Activated naive CD8-positive, alpha-beta T cell (primary cell): ENCODE measurements at regions not wholly inside any gene's neighbourhood (a gene's known extent, or its start where the extent isn't known, plus 50 kb on each side); places are given as distances from the start of the nearest gene placed in this dataset.
"Not testable (repeated sequence)": the region's sequence is repeated elsewhere in the genome, so short reads cannot be mapped to it uniquely, and the experiment has no call there.

Source experiments
- H3K27ac Mint-ChIP-seq: one replicate; pipeline ENCODE4 v1.8.0; 2021; ENCODE audit warnings: mixed read lengths
- H3K27me3 Mint-ChIP-seq: one replicate; pipeline ENCODE4 v1.8.0; 2021; ENCODE audit warnings: mixed read lengths
- H3K36me3 Mint-ChIP-seq: one replicate; pipeline ENCODE4 v1.8.0; 2021; ENCODE audit warnings: mixed read lengths
- H3K4me1 Mint-ChIP-seq: one replicate; pipeline ENCODE4 v1.8.0; 2021; ENCODE audit warnings: low read depth, mixed read lengths
- H3K4me3 Mint-ChIP-seq: one replicate; pipeline ENCODE4 v1.8.0; 2021; ENCODE audit warnings: mild to moderate bottlenecking, mixed read lengths
- H3K9me3 Mint-ChIP-seq: one replicate; pipeline ENCODE4 v1.8.0; 2021; ENCODE audit warnings: low read depth, mixed read lengths

- H3K9me3 Mint-ChIP-seq = peaks cover 3% of the 10 kb centered on the region
Measured at GRCh38 chr1:58189453-58189852, 357.1 kb downstream of the OMA1 start.

GRCh38 chr1:58183286-58183685 is 363.2 kb downstream of the OMA1 start:
- no peak overlapping the region for H3K27ac Mint-ChIP-seq
- H3K4me3 Mint-ChIP-seq = no peak overlapping the region
- no peaks in the 10 kb centered on the region for H3K4me1 Mint-ChIP-seq
- peaks cover 5% of the 10 kb centered on the region for H3K27me3 Mint-ChIP-seq
- peaks cover 11% of the 10 kb centered on the region for H3K9me3 Mint-ChIP-seq
- peaks cover 5% of the 10 kb centered on the region for H3K36me3 Mint-ChIP-seq

More at GRCh38 chr1:58189453-58189852, 357.1 kb downstream of the OMA1 start:
- H3K36me3 Mint-ChIP-seq = peaks cover 2% of the 10 kb centered on the region
- H3K27me3 Mint-ChIP-seq = peaks cover 10% of the 10 kb centered on the region
- no peak overlapping the region for H3K27ac Mint-ChIP-seq
- H3K4me1 Mint-ChIP-seq = no peaks in the 10 kb centered on the region
- H3K4me3 Mint-ChIP-seq = no peak overlapping the region

GRCh38 chr1:58180537-58180936 is 366.0 kb downstream of the OMA1 start:
- Mint-ChIP-seq H3K36me3 (peaks cover 3% of the 10 kb centered on the region), H3K4me3 (no peak overlapping the region), H3K27ac (no peak overlapping the region), H3K9me3 (peaks cover 11% of the 10 kb centered on the region), H3K4me1 (no peaks in the 10 kb centered on the region), H3K27me3 (no peaks in the 10 kb centered on the region)

- H3K4me1 Mint-ChIP-seq, H3K4me3 Mint-ChIP-seq, H3K36me3 Mint-ChIP-seq, H3K9me3 Mint-ChIP-seq, H3K27me3 Mint-ChIP-seq, H3K27ac Mint-ChIP-seq: not testable (repeated sequence)
Measured at GRCh38 chr1:58169160-58169559, 377.4 kb downstream of the OMA1 start.

GRCh38 chr1:58167131-58167530 is 379.4 kb downstream of the OMA1 start:
- H3K4me1 Mint-ChIP-seq, H3K9me3 Mint-ChIP-seq, H3K4me3 Mint-ChIP-seq, H3K36me3 Mint-ChIP-seq, H3K27me3 Mint-ChIP-seq, H3K27ac Mint-ChIP-seq: not testable (repeated sequence)

GRCh38 chr1:58166417-58166816 is 380.1 kb downstream of the OMA1 start:
- Mint-ChIP-seq H3K27me3 (no peaks in the 10 kb centered on the region), H3K27ac (no peak overlapping the region), H3K4me3 (no peak overlapping the region), H3K36me3 (no peaks in the 10 kb centered on the region), H3K4me1 (no peaks in the 10 kb centered on the region), H3K9me3 (no peaks in the 10 kb centered on the region)

- no peak overlapping the region for H3K27ac Mint-ChIP-seq
- H3K9me3 Mint-ChIP-seq = no peaks in the 10 kb centered on the region
- H3K27me3 Mint-ChIP-seq = no peaks in the 10 kb centered on the region
- no peaks in the 10 kb centered on the region for H3K36me3 Mint-ChIP-seq
- no peak overlapping the region for H3K4me3 Mint-ChIP-seq
- no peaks in the 10 kb centered on the region for H3K4me1 Mint-ChIP-seq
Measured at GRCh38 chr1:58165073-58165472, 381.5 kb downstream of the OMA1 start.

GRCh38 chr1:58162952-58163550 is 383.5 kb downstream of the OMA1 start:
- Mint-ChIP-seq H3K4me3 (no peak overlapping the region), H3K4me1 (no peaks in the 10 kb centered on the region), H3K27ac (no peak overlapping the region), H3K36me3 (no peaks in the 10 kb centered on the region), H3K9me3 (no peaks in the 10 kb centered on the region), H3K27me3 (no peaks in the 10 kb centered on the region)

GRCh38 chr1:58159434-58159830 is 387.1 kb downstream of the OMA1 start:
- no peaks in the 10 kb centered on the region for H3K4me1 Mint-ChIP-seq
- no peaks in the 10 kb centered on the region for H3K27me3 Mint-ChIP-seq
- no peak overlapping the region for H3K4me3 Mint-ChIP-seq
- no peaks in the 10 kb centered on the region for H3K9me3 Mint-ChIP-seq
- no peaks in the 10 kb centered on the region for H3K36me3 Mint-ChIP-seq
- H3K27ac Mint-ChIP-seq = no peak overlapping the region

GRCh38 chr1:58158506-58159433 is 387.8 kb downstream of the OMA1 start:
- Mint-ChIP-seq H3K4me1 (no peaks in the 10 kb centered on the region), H3K9me3 (no peaks in the 10 kb centered on the region), H3K27ac (no peak overlapping the region), H3K27me3 (no peaks in the 10 kb centered on the region), H3K36me3 (no peaks in the 10 kb centered on the region), H3K4me3 (no peak overlapping the region)

- Mint-ChIP-seq H3K27me3 (no peaks in the 10 kb centered on the region), H3K36me3 (no peaks in the 10 kb centered on the region), H3K27ac (no peak overlapping the region), H3K4me1 (no peaks in the 10 kb centered on the region), H3K4me3 (no peak overlapping the region), H3K9me3 (no peaks in the 10 kb centered on the region)
Measured at GRCh38 chr1:58158016-58158415, 388.5 kb downstream of the OMA1 start.

GRCh38 chr1:58157256-58157655 is 389.3 kb downstream of the OMA1 start:
- H3K9me3 Mint-ChIP-seq = no peaks in the 10 kb centered on the region
- no peak overlapping the region for H3K27ac Mint-ChIP-seq
- H3K4me3 Mint-ChIP-seq = no peak overlapping the region
- no peaks in the 10 kb centered on the region for H3K27me3 Mint-ChIP-seq
- H3K36me3 Mint-ChIP-seq = no peaks in the 10 kb centered on the region
- no peaks in the 10 kb centered on the region for H3K4me1 Mint-ChIP-seq

- H3K27me3 Mint-ChIP-seq = no peaks in the 10 kb centered on the region
- H3K9me3 Mint-ChIP-seq = no peaks in the 10 kb centered on the region
- H3K4me1 Mint-ChIP-seq = no peaks in the 10 kb centered on the region
- H3K27ac Mint-ChIP-seq = no peak overlapping the region
- H3K4me3 Mint-ChIP-seq = no peak overlapping the region
- no peaks in the 10 kb centered on the region for H3K36me3 Mint-ChIP-seq
Measured at GRCh38 chr1:58156831-58157230, 389.7 kb downstream of the OMA1 start.

GRCh38 chr1:58156124-58156468 is 390.4 kb downstream of the OMA1 start:
- H3K4me3 Mint-ChIP-seq = no peak overlapping the region
- H3K36me3 Mint-ChIP-seq = no peaks in the 10 kb centered on the region
- H3K4me1 Mint-ChIP-seq = no peaks in the 10 kb centered on the region
- H3K27me3 Mint-ChIP-seq = no peaks in the 10 kb centered on the region
- H3K27ac Mint-ChIP-seq = no peak overlapping the region
- H3K9me3 Mint-ChIP-seq = no peaks in the 10 kb centered on the region

GRCh38 chr1:58155418-58156123 is 391.0 kb downstream of the OMA1 start:
- Mint-ChIP-seq H3K36me3 (no peaks in the 10 kb centered on the region), H3K9me3 (no peaks in the 10 kb centered on the region), H3K4me3 (no peak overlapping the region), H3K4me1 (no peaks in the 10 kb centered on the region), H3K27ac (no peak overlapping the region), H3K27me3 (no peaks in the 10 kb centered on the region)
